ENCODE measurements at regions not wholly inside any gene's neighbourhood (a gene's known extent, or its start where the extent isn't known, plus 50 kb on each side); places are given as distances from the start of the nearest gene placed in this dataset.
"Not testable (repeated sequence)": the region's sequence is repeated elsewhere in the genome, so short reads cannot be mapped to it uniquely, and the experiment has no call there.

DNA sequence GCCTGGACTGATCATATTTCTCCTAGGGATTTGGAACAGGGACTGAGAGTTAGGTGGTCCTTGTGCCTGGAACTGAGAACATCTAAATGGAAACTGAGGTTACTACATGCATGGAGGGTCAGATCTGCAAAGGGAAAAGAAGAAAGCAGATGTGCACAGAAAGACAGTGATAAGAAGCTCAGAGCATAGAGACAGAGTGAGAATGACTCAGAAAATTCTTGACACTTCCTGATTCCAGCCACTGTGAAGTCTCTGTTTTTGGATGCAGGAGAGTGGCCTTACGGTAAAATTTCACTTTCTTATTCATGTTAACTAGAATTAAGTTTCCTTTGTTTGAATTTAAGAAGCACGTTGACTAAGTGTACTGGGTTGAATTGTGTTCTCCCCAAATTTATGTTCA is 241.7 kb downstream of the TMEM26 start:
- Histone ChIP-seq H3K9me3 (no peaks in the 10 kb centered on the region), H4K20me1 (no peaks in the 10 kb centered on the region), H3K27ac (no peak overlapping the region), H3K4me3 (no peak overlapping the region), H3K27me3 (no peaks in the 10 kb centered on the region), H3K9ac (no peak overlapping the region), H3K36me3 (no peaks in the 10 kb centered on the region), H3K4me2 (no peak overlapping the region), H3K4me1 (no peaks in the 10 kb centered on the region)
- no peak for TF ChIP-seq Cebpa-rat (IDR thresholded peaks at IDR 0.05)

DNA sequence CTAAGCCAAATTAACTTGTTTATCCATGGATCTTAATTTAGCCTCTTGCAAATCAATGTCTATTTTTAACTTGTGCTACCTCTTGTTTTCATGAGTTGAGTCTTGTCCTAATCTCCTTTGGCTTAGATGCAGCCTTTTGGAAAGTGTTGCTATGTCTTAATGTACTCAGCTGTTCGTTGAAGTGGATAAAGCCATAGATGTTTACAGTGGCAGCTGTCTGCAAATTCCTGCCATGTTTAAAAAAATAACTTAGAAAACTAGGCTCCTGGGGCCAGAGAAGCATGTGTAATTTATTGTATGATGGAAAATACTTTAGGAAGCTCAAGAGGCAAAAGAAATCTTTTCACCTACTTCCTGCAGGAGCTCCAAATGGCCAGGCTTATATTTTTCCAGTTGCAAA is 253.1 kb upstream of the RHOBTB1 start:
- no peak overlapping the region for H3K4me2 ChIP-seq
- H4K20me1 ChIP-seq, result no peaks in the 10 kb centered on the region
- H3K36me3 ChIP-seq, result no peaks in the 10 kb centered on the region
- no peak overlapping the region for H3K27ac ChIP-seq
- no peaks in the 10 kb centered on the region for H3K4me1 ChIP-seq
- H3K9ac ChIP-seq, result no peak overlapping the region
- peaks cover 15% of the 10 kb centered on the region for H3K9me3 ChIP-seq
- TF ChIP-seq Cebpa-rat (IDR thresholded peaks at IDR 0.05), result no peak
- H3K4me3 ChIP-seq, result no peak overlapping the region
- H3K27me3 ChIP-seq, result no peaks in the 10 kb centered on the region

DNA sequence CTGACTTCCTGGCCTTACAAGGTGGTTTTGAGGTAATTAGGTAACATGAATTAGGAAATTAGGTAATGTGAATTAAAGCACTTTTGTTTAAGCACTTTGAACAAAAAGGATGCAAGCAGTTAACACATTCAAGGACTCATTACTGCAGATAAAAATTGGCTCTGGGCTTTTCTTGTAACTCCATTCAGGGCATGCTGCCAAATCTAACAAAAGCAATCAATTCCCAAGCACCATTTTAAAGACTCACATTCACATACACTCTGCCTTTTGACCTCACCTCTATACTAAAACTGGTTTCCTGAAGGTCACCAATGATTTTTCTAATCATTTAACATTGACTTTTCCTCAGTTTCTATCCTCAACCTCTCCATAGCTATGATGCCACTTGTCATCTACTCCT is 251.2 kb upstream of the RHOBTB1 start:
- H3K4me1 ChIP-seq, result no peaks in the 10 kb centered on the region
- H4K20me1 ChIP-seq, result no peaks in the 10 kb centered on the region

DNA sequence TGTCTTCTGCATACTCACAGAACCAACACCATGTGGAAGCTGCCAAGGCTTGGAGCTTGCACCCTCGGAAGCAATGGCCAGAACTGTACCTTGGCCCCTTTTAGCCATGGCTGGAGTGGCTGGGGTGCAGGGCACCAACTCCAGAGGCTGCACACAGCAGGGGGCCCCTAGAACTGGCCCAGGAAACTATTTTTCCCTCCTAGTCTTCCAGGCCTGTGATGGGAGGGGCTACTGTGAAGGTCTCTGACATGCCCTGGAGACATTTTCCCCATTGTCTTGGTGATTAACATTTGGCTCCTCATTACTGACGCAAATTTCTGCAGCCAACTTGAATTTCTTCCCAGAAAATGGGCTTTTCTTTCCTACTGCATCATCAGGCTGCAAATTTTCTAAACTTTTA is 248.6 kb upstream of the RHOBTB1 start:
- not testable (repeated sequence) for H3K4me1 ChIP-seq, H3K27ac ChIP-seq

More for the DNA sequence above, 251.2 kb upstream of the RHOBTB1 start:
- H3K9me3 ChIP-seq, result peaks cover 22% of the 10 kb centered on the region
- no peak overlapping the region for H3K9ac ChIP-seq
- H3K27me3 ChIP-seq, result no peaks in the 10 kb centered on the region
- no peak overlapping the region for H3K4me2 ChIP-seq
- H3K36me3 ChIP-seq, result no peaks in the 10 kb centered on the region
- H3K4me3 ChIP-seq, result no peak overlapping the region
- no peak overlapping the region for H3K27ac ChIP-seq
- TF ChIP-seq Cebpa-rat (IDR thresholded peaks at IDR 0.05), result no peak

DNA sequence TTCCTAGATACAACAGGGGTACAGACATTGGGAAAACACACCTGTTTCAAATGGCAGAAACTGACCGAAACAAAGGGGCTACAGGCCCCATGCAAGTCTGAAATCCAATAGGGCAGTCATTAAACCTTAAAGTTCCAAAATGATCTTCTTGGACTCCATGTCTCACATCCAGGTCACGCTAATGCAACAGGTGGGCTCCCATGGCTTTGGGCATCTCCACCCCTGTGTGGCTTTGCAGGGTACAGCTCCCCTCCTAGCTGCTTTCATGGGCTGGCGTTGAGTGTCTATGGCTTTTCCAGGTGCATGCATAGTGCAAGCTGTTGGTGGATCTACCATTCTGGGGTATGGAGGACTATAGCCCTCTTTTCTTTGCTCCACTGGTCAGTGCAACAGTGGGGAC is 248.1 kb upstream of the RHOBTB1 start:
- peaks cover 22% of the 10 kb centered on the region for H3K9me3 ChIP-seq
- H4K20me1 ChIP-seq, result no peaks in the 10 kb centered on the region
- H3K4me1 ChIP-seq, result no peaks in the 10 kb centered on the region
- no peaks in the 10 kb centered on the region for H3K36me3 ChIP-seq
- H3K4me3 ChIP-seq, result no peak overlapping the region
- no peaks in the 10 kb centered on the region for H3K27me3 ChIP-seq
- no peak overlapping the region for H3K4me2 ChIP-seq
- H3K27ac ChIP-seq, result no peak overlapping the region
- no peak overlapping the region for H3K9ac ChIP-seq
- no peak for TF ChIP-seq Cebpa-rat (IDR thresholded peaks at IDR 0.05)

More for the DNA sequence above, 248.6 kb upstream of the RHOBTB1 start:
- H3K9ac ChIP-seq, H3K4me3 ChIP-seq, H3K4me2 ChIP-seq, H3K27me3 ChIP-seq, H4K20me1 ChIP-seq, H3K36me3 ChIP-seq: not testable (repeated sequence)
- H3K9me3 ChIP-seq, result peaks cover 22% of the 10 kb centered on the region

DNA sequence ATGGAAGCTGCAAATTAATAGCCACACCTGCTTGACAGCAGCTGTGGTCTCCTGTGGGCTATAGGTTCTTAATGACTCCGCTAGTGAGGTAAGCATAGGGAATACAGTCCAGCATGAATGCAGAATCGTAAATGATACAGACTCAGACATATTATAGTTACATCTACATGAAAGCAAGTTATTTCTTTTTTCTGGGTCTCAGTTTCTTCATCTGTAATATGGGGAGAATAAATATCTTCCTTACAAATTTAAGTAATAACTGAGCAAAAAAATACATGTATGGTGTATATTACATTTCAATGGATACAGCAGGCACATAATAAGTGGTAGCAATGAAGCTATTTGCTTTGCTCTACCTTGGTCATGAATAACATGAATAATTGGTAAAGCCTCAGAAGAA is 245.9 kb upstream of the RHOBTB1 start:
- TF ChIP-seq Cebpa-rat (IDR thresholded peaks at IDR 0.05), result no peak
- H3K4me1 ChIP-seq, result no peaks in the 10 kb centered on the region
- no peak overlapping the region for H3K27ac ChIP-seq
- no peaks in the 10 kb centered on the region for H4K20me1 ChIP-seq
- no peak overlapping the region for H3K4me3 ChIP-seq
- no peaks in the 10 kb centered on the region for H3K27me3 ChIP-seq
- no peaks in the 10 kb centered on the region for H3K36me3 ChIP-seq
- H3K9ac ChIP-seq, result no peak overlapping the region
- H3K4me2 ChIP-seq, result no peak overlapping the region
- H3K9me3 ChIP-seq, result peaks cover 22% of the 10 kb centered on the region

DNA sequence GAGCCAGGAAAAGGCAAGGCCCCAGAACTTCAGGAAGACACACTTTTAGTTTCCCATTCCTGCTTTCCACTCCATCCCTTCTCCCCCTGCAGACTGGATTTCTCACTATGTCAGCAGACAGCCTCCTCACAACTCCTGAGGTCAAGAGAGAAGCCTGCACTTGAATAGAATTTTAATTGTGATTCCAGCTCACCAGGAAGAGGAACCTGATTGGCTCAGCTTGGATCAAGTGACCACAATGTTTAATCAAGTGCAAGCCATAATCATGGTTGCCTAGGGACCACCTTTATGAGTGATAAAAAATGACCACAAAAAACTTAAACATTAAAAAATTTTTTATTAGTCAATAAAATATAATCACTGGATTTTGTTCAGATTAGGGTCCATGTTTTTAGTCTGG is 244.7 kb upstream of the RHOBTB1 start:
- Histone ChIP-seq H4K20me1 (no peaks in the 10 kb centered on the region), H3K4me1 (no peaks in the 10 kb centered on the region), H3K27me3 (no peaks in the 10 kb centered on the region), H3K4me2 (no peak overlapping the region), H3K36me3 (no peaks in the 10 kb centered on the region), H3K27ac (no peak overlapping the region), H3K9ac (no peak overlapping the region), H3K4me3 (no peak overlapping the region), H3K9me3 (peaks cover 22% of the 10 kb centered on the region)
- no peak for TF ChIP-seq Cebpa-rat (IDR thresholded peaks at IDR 0.05)

DNA sequence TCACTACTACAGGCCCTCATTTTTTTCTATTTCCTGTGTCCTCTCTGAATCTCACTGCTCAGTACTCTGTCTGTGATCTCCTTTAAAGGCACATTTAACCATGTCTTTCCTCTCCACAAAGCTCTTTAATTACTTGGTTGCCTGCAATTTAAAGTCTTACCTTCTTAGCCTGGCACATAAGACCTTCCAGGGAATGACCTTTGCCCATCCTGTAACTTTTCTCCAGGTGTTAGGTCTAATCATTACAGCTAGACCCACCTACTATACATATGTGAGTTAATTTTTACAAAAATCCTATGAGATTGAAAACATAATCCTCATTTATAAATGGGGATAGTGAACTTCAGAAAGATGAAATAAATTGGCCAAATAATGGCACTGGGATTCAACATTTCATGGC is 244.1 kb upstream of the RHOBTB1 start:
- H3K27ac ChIP-seq, result no peak overlapping the region
- TF ChIP-seq Cebpa-rat (IDR thresholded peaks at IDR 0.05), result no peak
- H3K36me3 ChIP-seq, result no peaks in the 10 kb centered on the region
- no peak overlapping the region for H3K9ac ChIP-seq
- H3K9me3 ChIP-seq, result peaks cover 17% of the 10 kb centered on the region
- H3K4me3 ChIP-seq, result no peak overlapping the region
- no peaks in the 10 kb centered on the region for H3K4me1 ChIP-seq
- no peaks in the 10 kb centered on the region for H4K20me1 ChIP-seq
- H3K4me2 ChIP-seq, result no peak overlapping the region
- no peaks in the 10 kb centered on the region for H3K27me3 ChIP-seq

DNA sequence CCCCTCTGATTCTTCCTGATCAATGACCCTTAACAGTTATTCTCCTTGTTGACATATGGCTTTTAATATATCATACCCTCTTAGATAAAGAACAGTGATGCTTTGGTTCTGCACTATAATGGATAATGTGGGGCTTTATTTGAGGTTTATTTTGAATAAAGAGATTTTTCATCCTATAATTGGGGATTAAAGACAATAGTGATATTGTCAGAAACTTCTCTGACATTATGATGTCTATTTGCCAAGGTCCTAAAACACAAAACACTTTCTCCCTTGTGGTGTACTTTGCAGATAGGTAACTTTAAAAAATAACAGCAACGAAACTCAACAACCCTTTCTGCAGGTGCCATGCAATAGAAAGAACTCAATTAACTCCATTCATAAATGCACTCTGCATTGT is 243.6 kb upstream of the RHOBTB1 start:
- Histone ChIP-seq H3K27ac (no peak overlapping the region), H3K9me3 (peaks cover 12% of the 10 kb centered on the region), H3K27me3 (no peaks in the 10 kb centered on the region), H3K9ac (no peak overlapping the region), H3K4me3 (no peak overlapping the region), H3K4me2 (no peak overlapping the region), H4K20me1 (no peaks in the 10 kb centered on the region), H3K4me1 (no peaks in the 10 kb centered on the region), H3K36me3 (no peaks in the 10 kb centered on the region)
- TF ChIP-seq Cebpa-rat (IDR thresholded peaks at IDR 0.05), result no peak

DNA sequence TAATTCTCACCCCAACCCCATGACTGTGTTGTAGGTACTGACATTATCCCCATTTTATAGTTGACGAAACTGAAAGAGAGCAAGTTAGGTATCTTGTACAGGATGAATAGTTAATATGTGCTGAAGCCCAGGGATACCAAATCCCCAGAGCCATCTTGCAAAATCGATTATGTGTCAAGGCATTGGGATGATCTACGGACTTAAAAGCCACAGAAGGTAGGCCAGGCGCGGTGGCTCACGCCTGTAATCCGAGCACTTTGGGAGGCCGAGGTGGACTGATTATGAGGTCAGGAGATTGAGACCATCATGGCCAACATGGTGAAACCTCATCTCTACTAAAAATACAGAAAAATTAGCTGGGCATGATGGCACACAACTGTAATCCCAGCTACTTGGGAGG is 242.4 kb upstream of the RHOBTB1 start:
- TF ChIP-seq Cebpa-rat (IDR thresholded peaks at IDR 0.05), result no peak
- H3K9me3 ChIP-seq, result 0 out of 2 replicates have a peak, but pooled peaks cover under 1% of the 10 kb centered on the region
- H3K4me2 ChIP-seq, result no peak overlapping the region
- H3K27me3 ChIP-seq, result no peaks in the 10 kb centered on the region
- H3K4me3 ChIP-seq, result no peak overlapping the region
- no peaks in the 10 kb centered on the region for H4K20me1 ChIP-seq
- H3K27ac ChIP-seq, result no peak overlapping the region
- no peaks in the 10 kb centered on the region for H3K36me3 ChIP-seq
- no peak overlapping the region for H3K9ac ChIP-seq
- H3K4me1 ChIP-seq, result no peaks in the 10 kb centered on the region

DNA sequence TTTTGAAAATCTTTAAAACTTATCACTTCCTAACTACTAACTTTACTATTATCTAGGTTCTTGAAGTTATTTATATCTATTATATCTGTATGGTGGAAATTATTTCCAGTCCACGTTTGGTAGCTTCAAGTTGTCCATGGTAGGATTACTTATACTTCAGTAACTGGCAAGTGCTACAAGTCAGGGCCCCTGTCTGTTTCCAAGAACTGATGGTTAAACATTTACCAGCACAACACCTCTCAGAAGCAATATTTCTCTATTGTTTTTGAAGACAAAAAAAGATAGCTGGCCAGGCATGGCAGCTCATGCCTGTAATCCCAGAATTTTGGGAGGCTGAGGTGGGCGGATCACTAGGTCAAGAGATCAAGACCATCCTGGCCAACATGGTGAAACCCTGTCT is 240.4 kb upstream of the RHOBTB1 start:
- H4K20me1 ChIP-seq, result no peaks in the 10 kb centered on the region
- H3K4me2 ChIP-seq, result no peak overlapping the region
- no peak overlapping the region for H3K27ac ChIP-seq
- no peaks in the 10 kb centered on the region for H3K36me3 ChIP-seq
- H3K27me3 ChIP-seq, result no peaks in the 10 kb centered on the region
- H3K9me3 ChIP-seq, result no peaks in the 10 kb centered on the region
- H3K9ac ChIP-seq, result no peak overlapping the region
- no peak overlapping the region for H3K4me3 ChIP-seq
- no peaks in the 10 kb centered on the region for H3K4me1 ChIP-seq
- TF ChIP-seq Cebpa-rat (IDR thresholded peaks at IDR 0.05), result no peak

All from BLaER1 (cell line).